T47D (cell line): ENCODE measurements at regions not wholly inside any gene's neighbourhood (a gene's known extent, or its start where the extent isn't known, plus 50 kb on each side); places are given as distances from the start of the nearest gene placed in this dataset.

Experiments
- DNase-seq, 2 experiments: peaks; one replicate each; pipeline versions ENCODE4 v3.0.0 to v3.0.0-alpha.2; 2011 to 2012; ENCODE audit warnings: low read depth in 1 of 2, low spot score in 1 of 2
- JUND ChIP-seq: IDR thresholded peaks from 2 replicates; pipeline ENCODE4 v1.6.1; 2012; ENCODE audit warnings: low read depth
- in situ Hi-C: cut with HindIII; loops from 2 replicates; pipeline ENCODE4 v1.10.0; 2016; ENCODE audit warnings: low sequenced_read_pairs, low pct_unique_long_range_greater_than_20kb

- in situ Hi-C loops: no loop called here
- TF ChIP-seq JUND: no peak
- no peak for DNase-seq
Observed at GRCh38 chr1:199704231-199704630, 323.3 kb upstream of the NR5A2 start.

DNA sequence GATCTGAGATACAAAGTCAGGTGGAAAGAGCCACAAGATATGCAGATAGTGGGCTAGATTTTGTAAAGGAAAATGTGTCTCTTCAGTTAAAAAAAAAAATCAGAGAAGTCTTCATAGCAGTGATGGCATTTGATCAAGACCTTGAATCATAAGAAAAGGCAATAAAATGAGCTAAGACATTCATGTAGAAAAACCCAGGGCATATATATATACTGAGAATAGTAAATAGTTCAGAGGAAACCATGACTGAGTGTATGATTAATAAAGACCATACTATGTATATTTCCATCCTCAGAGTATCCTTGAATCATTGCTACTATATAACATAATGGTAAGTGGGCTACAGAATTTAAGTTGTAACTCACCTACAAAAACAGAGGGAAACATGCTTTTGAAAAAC lies 321.7 kb upstream of the NR5A2 start:
- in situ Hi-C loops: no loop called here
- TF ChIP-seq JUND: no peak
- no peak for DNase-seq

DNA sequence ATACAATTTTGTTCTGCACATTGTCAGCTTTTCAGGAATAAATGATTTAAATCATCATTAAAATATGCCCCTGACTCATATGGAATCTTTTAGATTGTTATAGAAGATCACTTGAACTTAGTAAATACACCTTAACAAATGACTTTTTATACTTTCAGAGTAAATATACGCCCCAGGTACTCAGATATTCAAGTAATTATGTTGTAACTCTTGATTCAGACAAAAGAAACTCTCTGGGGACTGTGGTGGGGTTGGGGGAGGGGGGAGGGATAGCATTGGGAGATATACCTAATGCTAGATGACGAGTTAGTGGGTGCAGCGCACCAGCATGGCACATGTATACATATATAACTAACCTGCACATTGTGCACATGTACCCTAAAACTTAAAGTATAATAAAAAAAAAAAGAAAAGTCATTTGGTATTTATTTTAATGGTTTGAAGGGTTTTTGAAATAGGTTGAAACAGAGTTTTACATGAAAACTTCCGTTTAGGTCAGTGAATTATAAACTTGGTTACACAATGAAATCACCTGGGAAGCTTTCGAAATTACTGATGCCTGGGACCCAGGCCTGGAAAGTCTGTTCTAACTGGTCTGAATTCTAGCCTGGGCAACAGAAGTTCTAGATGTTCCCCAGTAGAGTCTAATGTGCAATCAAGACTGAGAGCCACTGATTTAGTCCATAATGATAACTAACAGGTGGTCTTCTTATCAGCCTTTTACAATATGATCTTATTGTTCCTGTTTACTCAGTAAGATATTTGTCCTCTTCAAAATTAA lies 320.5 kb upstream of the NR5A2 start:
- no peak for DNase-seq
- in situ Hi-C loops: no loop called here
- TF ChIP-seq JUND: no peak

GRCh38 chr1:199710974-199711373 lies 316.5 kb upstream of the NR5A2 start:
- no peak for TF ChIP-seq JUND
- in situ Hi-C loops: no loop called here
- DNase-seq: no peak

GRCh38 chr1:199716729-199717128 lies 310.8 kb upstream of the NR5A2 start:
- no peak for TF ChIP-seq JUND
- in situ Hi-C loops: no loop called here
- no peak for DNase-seq

DNA sequence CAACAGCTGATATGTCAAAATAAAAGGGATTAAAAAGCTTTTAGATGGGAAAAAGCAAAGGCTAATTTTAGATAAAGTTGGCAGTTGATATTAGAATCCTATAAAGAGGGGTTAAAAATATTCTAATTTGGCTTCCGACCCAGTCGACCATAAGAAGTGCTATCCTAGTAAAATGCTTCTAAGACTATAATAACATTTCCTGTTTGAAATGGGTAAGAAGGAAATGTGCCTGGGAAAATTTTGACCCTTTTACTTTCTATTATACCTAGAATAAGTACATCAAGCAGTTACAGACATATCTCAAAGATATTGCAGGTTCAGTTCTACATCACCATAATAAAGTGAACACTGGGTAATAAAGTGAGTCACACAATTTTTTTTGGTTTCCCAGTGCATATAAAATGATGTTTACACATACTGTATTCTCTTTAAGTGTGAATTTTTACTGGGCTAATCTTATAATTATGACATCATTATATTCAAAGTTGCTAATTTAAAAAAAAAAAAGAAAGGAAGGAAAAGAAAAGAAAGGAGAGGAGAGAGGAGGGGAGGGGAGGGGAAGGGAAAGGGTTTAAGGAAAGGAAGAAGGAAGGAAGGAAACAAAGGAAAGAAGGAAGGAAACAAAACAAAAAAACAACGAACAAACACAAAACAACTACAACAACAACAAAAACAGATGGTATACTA lies 308.2 kb upstream of the NR5A2 start:
- no peak for TF ChIP-seq JUND
- DNase-seq: no peak
- in situ Hi-C loops: no loop called here

- TF ChIP-seq JUND: no peak
- in situ Hi-C loops: no loop called here
- no peak for DNase-seq
Observed at GRCh38 chr1:199720496-199720895, 307.0 kb upstream of the NR5A2 start.

- TF ChIP-seq JUND: no peak
- in situ Hi-C loops: no loop called here
- DNase-seq: no peak
Observed at GRCh38 chr1:199721001-199721400, 306.5 kb upstream of the NR5A2 start.

GRCh38 chr1:199723250-199723956 lies 304.1 kb upstream of the NR5A2 start:
- in situ Hi-C loops: no loop called here
- no peak for DNase-seq
- no peak for TF ChIP-seq JUND

DNA sequence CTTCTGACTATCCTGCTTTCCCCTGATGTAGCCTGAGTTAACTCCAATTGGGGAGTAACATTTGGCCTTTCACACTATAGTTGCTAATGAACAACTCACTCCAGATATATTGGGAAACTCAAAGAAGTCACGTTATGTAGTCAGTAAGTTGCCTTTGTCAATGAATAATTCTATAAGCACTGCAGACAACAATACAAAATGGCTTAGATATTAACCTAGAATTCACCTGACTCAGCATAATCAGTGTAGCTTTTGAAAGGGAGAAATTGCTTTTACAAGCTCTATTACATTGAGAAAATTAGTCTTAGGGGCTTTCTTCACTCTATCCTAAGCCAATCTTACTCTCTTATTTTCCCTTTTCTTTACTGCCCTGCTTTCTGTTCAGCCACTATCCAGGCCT lies 303.5 kb upstream of the NR5A2 start:
- no peak for TF ChIP-seq JUND
- DNase-seq: no peak
- in situ Hi-C loops: no loop called here

DNA sequence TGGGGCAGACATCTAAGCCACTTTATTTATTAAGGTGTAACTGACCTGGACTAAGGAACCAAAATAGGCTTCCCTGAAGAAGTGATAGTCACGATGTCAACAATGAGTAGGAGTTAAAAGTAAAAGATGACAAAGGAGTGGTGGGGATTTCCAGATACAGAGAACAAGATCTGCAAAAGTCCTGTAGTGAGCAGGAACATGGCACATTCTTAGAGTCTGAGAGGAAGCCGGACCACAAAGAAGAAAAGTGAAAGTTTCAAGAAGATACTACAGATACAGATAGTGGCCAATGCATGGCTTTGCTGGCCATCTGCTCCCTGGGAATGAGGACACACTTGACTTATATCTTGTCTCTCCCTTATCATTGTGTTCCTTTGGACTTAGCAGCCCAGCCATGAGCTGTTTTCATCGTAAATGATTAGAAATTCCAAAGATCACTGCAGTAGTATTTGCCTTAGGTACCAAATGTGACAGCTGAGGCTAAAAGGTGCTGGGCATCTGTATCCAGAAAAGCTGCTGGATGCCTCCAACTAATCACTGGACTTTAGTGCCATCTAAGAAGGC lies 302.4 kb upstream of the NR5A2 start:
- in situ Hi-C loops: no loop called here
- no peak for DNase-seq
- TF ChIP-seq JUND: no peak

DNA sequence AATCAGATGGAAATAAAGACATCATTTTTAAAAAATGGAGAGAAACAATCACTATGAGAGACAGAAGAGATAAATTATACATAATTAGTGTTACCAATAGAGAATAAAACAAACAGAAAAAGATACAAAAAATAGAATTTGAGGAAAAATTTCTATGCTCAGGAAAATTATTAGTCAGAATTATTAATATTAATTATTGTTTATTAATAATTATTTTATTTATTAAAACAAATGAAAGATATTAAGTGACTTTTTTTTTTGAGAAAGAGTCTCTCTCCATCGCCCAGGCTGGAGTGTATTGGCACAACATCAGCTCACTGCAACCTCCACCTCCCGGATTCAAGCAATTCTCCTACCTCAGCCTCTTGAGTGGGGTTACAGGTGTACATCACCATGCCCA lies 299.8 kb upstream of the NR5A2 start:
- DNase-seq: no peak
- in situ Hi-C loops: no loop called here
- TF ChIP-seq JUND: no peak

DNA sequence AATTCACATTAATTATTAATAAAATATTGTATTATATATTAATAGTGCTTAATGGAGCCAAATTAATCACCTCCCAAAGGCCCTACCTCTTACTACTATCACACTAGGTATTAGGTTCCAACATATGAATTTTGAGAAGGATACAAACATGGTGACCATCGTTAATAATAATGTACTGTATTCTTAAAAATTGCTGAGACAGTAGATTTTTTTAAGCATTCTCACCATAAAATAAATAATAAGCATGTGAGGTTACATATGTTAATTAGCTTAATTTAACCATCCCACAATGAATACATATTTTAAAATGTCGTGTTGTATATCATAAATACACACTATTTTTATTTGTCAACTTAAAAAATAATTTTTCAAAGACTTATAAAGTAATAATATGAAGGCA lies 299.2 kb upstream of the NR5A2 start:
- no peak for DNase-seq
- TF ChIP-seq JUND: no peak
- in situ Hi-C loops: no loop called here
